ENCODE measurements at regions not wholly inside any gene's neighbourhood (a gene's known extent, or its start where the extent isn't known, plus 50 kb on each side); places are given as distances from the start of the nearest gene placed in this dataset.

- TF ChIP-seq POLR2A (IDR thresholded peaks at IDR 0.05) (no peak), CTCF (IDR thresholded peaks at IDR 0.05) (no peak), POLR2AphosphoS5 (IDR thresholded peaks at IDR 0.05) (no peak)
These were observed 156.3 kb upstream of the TMEM106B start for GRCh38 chr7:12054830-12055229.
